ENCODE measurements at regions not wholly inside any gene's neighbourhood (a gene's known extent, or its start where the extent isn't known, plus 50 kb on each side); places are given as distances from the start of the nearest gene placed in this dataset.

GRCh38 chr4:92184566-92184965 lies 119.2 kb upstream of the GRID2 start:
- H3K27me3 ChIP-seq, result no peaks in the 10 kb centered on the region
- no peaks in the 10 kb centered on the region for H3K4me1 ChIP-seq
- ATAC-seq (ENCODE audit: low FRiP score in 2 of 2) (no peak), DNase-seq (no peak)
- no peak overlapping the region for H3K4me3 ChIP-seq
- no peak overlapping the region for H3K27ac ChIP-seq
- H3K36me3 ChIP-seq, result no peaks in the 10 kb centered on the region
- 69 to 70% methylated on average over 2 of the region's 2 CpGs for WGBS, 2 donors
- TF ChIP-seq POLR2A (IDR thresholded peaks at IDR 0.05) (no peak), CTCF (IDR thresholded peaks at IDR 0.05) (no peak), EP300 (IDR thresholded peaks at IDR 0.05) (no peak), POLR2AphosphoS5 (IDR thresholded peaks at IDR 0.05) (no peak)
- peaks cover 0 to 8% (median 0%) of the 10 kb centered on the region in 4 donors for H3K9me3 ChIP-seq

GRCh38 chr4:92186239-92186638 lies 117.5 kb upstream of the GRID2 start:
- no peaks in the 10 kb centered on the region for H3K36me3 ChIP-seq
- H3K4me1 ChIP-seq, result no peaks in the 10 kb centered on the region
- 80 to 90% methylated on average over 2 of the region's 2 CpGs for WGBS, 2 donors
- no peaks in the 10 kb centered on the region for H3K27me3 ChIP-seq
- no peak for DNase-seq
- ATAC-seq (ENCODE audit: low FRiP score in 2 of 2), result no peak
- TF ChIP-seq POLR2AphosphoS5 (IDR thresholded peaks at IDR 0.05) (no peak), POLR2A (IDR thresholded peaks at IDR 0.05) (no peak), EP300 (IDR thresholded peaks at IDR 0.05) (no peak), CTCF (IDR thresholded peaks at IDR 0.05) (no peak)
- H3K9me3 ChIP-seq, result peaks cover 0 to 8% (median 0%) of the 10 kb centered on the region in 4 donors
- no peak overlapping the region for H3K27ac ChIP-seq
- H3K4me3 ChIP-seq, result no peak overlapping the region

GRCh38 chr4:92189146-92189545 lies 114.6 kb upstream of the GRID2 start:
- H3K4me3 ChIP-seq, result no peak overlapping the region
- no peak overlapping the region for H3K27ac ChIP-seq
- H3K9me3 ChIP-seq, result no peaks in the 10 kb centered on the region
- no peaks in the 10 kb centered on the region for H3K36me3 ChIP-seq
- ATAC-seq (ENCODE audit: low FRiP score in 2 of 2) (no peak), DNase-seq (no peak)
- H3K27me3 ChIP-seq, result no peaks in the 10 kb centered on the region
- H3K4me1 ChIP-seq, result no peaks in the 10 kb centered on the region
- TF ChIP-seq CTCF (IDR thresholded peaks at IDR 0.05), result no peak
- no peak for TF ChIP-seq POLR2A (IDR thresholded peaks at IDR 0.05)
- TF ChIP-seq POLR2AphosphoS5 (IDR thresholded peaks at IDR 0.05), result no peak
- no peak for TF ChIP-seq EP300 (IDR thresholded peaks at IDR 0.05)

- no peak overlapping the region for H3K4me3 ChIP-seq
- no peaks in the 10 kb centered on the region for H3K27me3 ChIP-seq
- H3K9me3 ChIP-seq, result no peaks in the 10 kb centered on the region
- no peaks in the 10 kb centered on the region for H3K36me3 ChIP-seq
- no peaks in the 10 kb centered on the region for H3K4me1 ChIP-seq
- ATAC-seq (ENCODE audit: low FRiP score in 2 of 2) (no peak), DNase-seq (no peak)
- 84 to 88% methylated on average over 4 of the region's 4 CpGs for WGBS, 2 donors
- TF ChIP-seq POLR2AphosphoS5 (IDR thresholded peaks at IDR 0.05), result no peak
- no peak for TF ChIP-seq EP300 (IDR thresholded peaks at IDR 0.05)
- TF ChIP-seq CTCF (IDR thresholded peaks at IDR 0.05), result no peak
- no peak for TF ChIP-seq POLR2A (IDR thresholded peaks at IDR 0.05)
- no peak overlapping the region for H3K27ac ChIP-seq
These were observed 105.1 kb upstream of the GRID2 start for GRCh38 chr4:92198711-92199110.

- H3K4me3 ChIP-seq, result no peak overlapping the region
- no peak for ATAC-seq (ENCODE audit: low FRiP score in 2 of 2)
- no peaks in the 10 kb centered on the region for H3K4me1 ChIP-seq
- H3K27ac ChIP-seq, result no peak overlapping the region
- no peaks in the 10 kb centered on the region for H3K27me3 ChIP-seq
- no peak for DNase-seq
- 95 to 97% methylated on average over 2 of the region's 2 CpGs for WGBS, 2 donors
- H3K36me3 ChIP-seq, result no peaks in the 10 kb centered on the region
- TF ChIP-seq CTCF (IDR thresholded peaks at IDR 0.05), result no peak
- TF ChIP-seq POLR2AphosphoS5 (IDR thresholded peaks at IDR 0.05), result no peak
- TF ChIP-seq POLR2A (IDR thresholded peaks at IDR 0.05), result no peak
- no peak for TF ChIP-seq EP300 (IDR thresholded peaks at IDR 0.05)
- no peaks in the 10 kb centered on the region for H3K9me3 ChIP-seq
These were observed 104.6 kb upstream of the GRID2 start for GRCh38 chr4:92199135-92199534.
